Transverse colon (tissue), 4 donors: ENCODE measurements at regions not wholly inside any gene's neighbourhood (a gene's known extent, or its start where the extent isn't known, plus 50 kb on each side); places are given as distances from the start of the nearest gene placed in this dataset.

Experiments used
- DNase-seq: peaks from one replicate; pipeline ENCODE4 v3.0.0-alpha.2; 2019
- H3K27ac ChIP-seq, 4 donors: fragments of 200-600 bp; sonication (generic); 2 replicates each; pipeline ENCODE4 v1.5.1; 2016 to 2018; ENCODE audit warnings: inconsistent platforms in 4 of 4
- H3K27me3 ChIP-seq: fragments of 200-600 bp; sonication (generic); 2 replicates; pipeline ENCODE4 v1.5.1; 2017; ENCODE audit warnings: inconsistent platforms
- H3K36me3 ChIP-seq, 4 donors: fragments of 200-600 bp; sonication (generic); 2 replicates each; pipeline ENCODE4 v1.5.1; 2017 to 2019; ENCODE audit warnings: inconsistent platforms in 4 of 4
- H3K4me1 ChIP-seq, 4 donors: fragments of 200-600 bp; sonication (generic); 2 replicates each; pipeline ENCODE4 v1.5.1; 2017 to 2020; ENCODE audit warnings: inconsistent platforms in 4 of 4
- H3K4me3 ChIP-seq, 4 donors: fragments of 200-600 bp; sonication (generic); 1 replicate in 1 of 4; 2 replicates in 3 of 4; pipeline versions ENCODE4 v1.5.1 to v1.6.1; 2017 to 2019; ENCODE audit warnings: inconsistent platforms in 4 of 4
- H3K9me3 ChIP-seq, 2 donors: fragments of 200-600 bp; sonication (generic); 2 replicates each; pipeline ENCODE4 v1.5.1; 2017 to 2019; ENCODE audit warnings: inconsistent platforms in 2 of 2
- EP300 ChIP-seq: sonication (generic); formaldehyde crosslinking; IDR thresholded peaks from one replicate; pipeline ENCODE4 v1.6.1; 2017; ENCODE audit warnings: antibody characterized with exemption, low read depth
- POLR2A ChIP-seq: fragments of 450-650 bp; IDR thresholded peaks from one replicate; pipeline ENCODE4 v1.6.1; 2016; ENCODE audit warnings: antibody characterized with exemption, mild to moderate bottlenecking, moderate library complexity
- POLR2AphosphoS5 ChIP-seq, 3 donors: sonication (generic); formaldehyde crosslinking; IDR thresholded peaks; one replicate each; pipeline ENCODE4 v1.6.1; 2016; ENCODE audit warnings: antibody characterized with exemption in 3 of 3
- WGBS, 2 donors: methylation state at CpG; one replicate each; pipeline ENCODE4 v1.1.5; 2018; ENCODE audit warnings: low coverage in 1 of 2; 5-methylcytosine and 5-hydroxymethylcytosine counted together
- in situ Hi-C, 4 donors: fragments of 200-750 bp; cut with MboI; loops; one replicate each; pipeline versions ENCODE4 v1.15.0 to v1.15.1; 2017; ENCODE audit warnings: low sequenced_read_pairs in 3 of 4, low pct_ligation_motif_present in 1 of 4, low pct_unique_long_range_greater_than_20kb in 1 of 4
- intact Hi-C: fragments of 100-400 bp; cut with DNase I; formaldehyde crosslinking; loops from one replicate; pipeline ENCODE4 v1.15.1; 2023; ENCODE audit warnings: low total_unique reads
- TF ChIP-seq, protein P1 (sequence below), 5 experiments: fragments of 200-600 bp in 3 of 5; fragments of 450-650 bp in 2 of 5; sonication (generic) in 3 of 5; IDR thresholded peaks; 1 replicate in 2 of 5; 2 replicates in 3 of 5; pipeline ENCODE4 v1.5.1; 2016 to 2017; ENCODE audit warnings: antibody characterized with exemption in 5 of 5, inconsistent platforms in 3 of 5, mild to moderate bottlenecking in 2 of 5, moderate library complexity in 1 of 5

DNA sequence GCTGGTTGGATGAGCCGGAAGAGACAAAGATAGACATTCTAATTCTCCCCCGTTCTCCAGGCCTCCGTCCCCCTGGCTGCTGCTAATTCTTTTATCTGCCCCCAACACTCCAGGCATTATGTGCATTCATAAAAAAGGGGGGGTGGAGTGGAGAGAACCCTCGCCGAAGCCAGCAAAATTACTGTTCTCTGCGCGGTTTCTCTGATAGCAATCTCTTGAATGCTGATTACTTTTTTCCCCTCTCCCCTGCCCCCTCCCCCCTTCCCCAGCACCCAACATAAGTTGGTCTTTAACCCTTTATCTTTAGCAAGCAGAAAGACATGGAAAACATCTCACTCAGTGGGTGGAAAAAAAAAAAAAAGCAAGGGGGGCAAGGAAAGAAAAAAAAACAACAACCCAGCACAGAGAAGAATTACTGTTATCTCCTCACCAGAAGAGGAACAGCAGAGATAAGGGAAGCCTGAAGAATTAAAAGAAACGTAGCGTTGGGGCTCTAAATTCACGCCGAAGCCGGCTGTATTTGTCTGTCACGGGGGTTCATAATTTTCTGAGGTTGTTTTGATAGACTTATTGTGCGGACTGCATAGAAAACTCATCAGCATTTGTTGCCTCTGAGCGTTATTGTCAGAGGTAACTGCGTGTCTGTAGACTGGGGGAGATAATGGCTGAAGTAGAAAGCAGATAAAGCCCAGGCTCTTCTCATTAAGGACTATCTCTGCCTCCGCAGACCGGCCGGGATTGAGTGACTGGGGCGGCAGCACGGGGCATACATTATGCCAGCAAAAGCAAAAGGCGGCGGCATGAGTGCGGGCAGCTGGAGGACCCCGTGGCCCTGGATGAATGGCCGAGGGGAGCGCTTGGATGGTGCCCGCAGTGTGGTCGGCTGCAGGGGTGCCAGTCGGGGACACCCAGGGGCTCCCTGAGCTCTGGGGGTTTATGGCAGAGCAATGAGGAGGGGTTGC, 126.9 kb downstream of the MRM1 start:
- H3K36me3 ChIP-seq: no peaks in the 10 kb centered on the region
- H3K27ac ChIP-seq: no peak overlapping the region
- TF ChIP-seq EP300: no peak
- TF ChIP-seq, protein P1, sequence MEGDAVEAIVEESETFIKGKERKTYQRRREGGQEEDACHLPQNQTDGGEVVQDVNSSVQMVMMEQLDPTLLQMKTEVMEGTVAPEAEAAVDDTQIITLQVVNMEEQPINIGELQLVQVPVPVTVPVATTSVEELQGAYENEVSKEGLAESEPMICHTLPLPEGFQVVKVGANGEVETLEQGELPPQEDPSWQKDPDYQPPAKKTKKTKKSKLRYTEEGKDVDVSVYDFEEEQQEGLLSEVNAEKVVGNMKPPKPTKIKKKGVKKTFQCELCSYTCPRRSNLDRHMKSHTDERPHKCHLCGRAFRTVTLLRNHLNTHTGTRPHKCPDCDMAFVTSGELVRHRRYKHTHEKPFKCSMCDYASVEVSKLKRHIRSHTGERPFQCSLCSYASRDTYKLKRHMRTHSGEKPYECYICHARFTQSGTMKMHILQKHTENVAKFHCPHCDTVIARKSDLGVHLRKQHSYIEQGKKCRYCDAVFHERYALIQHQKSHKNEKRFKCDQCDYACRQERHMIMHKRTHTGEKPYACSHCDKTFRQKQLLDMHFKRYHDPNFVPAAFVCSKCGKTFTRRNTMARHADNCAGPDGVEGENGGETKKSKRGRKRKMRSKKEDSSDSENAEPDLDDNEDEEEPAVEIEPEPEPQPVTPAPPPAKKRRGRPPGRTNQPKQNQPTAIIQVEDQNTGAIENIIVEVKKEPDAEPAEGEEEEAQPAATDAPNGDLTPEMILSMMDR (IDR thresholded peaks at IDR 0.05): no peak
- no peak for TF ChIP-seq POLR2A
- no peak for TF ChIP-seq POLR2AphosphoS5 (IDR thresholded peaks at IDR 0.05)
- in situ Hi-C loops (no loop called here), intact Hi-C loops (no loop called here)
- H3K27me3 ChIP-seq: peaks cover 34% of the 10 kb centered on the region
- H3K9me3 ChIP-seq: no peaks in the 10 kb centered on the region
- WGBS, 2 donors: 37 to 54% methylated on average over 9 to 30 of the region's 30 CpGs
- no peak overlapping the region for H3K4me3 ChIP-seq
- no peaks in the 10 kb centered on the region for H3K4me1 ChIP-seq
- no peak for DNase-seq

DNA sequence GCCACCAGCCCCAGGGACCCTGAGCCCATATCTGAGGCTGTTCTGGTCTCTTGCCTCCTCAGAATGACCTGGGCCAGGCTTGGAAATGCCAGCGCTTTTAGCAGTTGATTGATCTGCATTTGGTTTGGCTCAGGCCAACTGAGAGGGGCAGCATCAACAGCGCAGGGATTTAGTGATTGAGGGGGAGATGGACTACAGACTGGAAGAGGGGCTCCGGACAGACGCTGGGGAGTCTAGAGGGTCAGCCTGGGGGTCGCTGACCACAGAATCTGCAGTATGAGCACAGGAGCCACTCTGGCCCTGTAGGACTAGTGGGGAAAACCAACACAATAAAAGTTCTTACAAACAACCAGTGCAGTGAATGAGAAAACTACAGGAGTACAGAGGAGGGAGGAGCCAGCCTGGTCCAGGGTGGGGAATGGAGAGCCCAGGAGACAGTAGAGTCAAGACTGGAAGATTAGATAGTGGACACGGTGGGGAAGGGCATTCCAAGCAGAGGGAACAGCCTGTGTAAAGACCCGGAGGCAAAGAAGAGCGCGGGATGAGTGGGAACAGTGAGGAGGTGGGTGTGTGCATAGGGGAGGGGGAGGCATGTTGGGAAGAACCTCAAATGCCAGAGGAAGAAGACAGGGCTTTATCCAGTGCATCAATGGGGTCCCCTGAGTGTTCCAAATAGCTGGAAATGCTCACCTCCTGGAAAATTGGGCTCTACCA, 128.9 kb downstream of the MRM1 start:
- intact Hi-C loops (no loop called here), in situ Hi-C loops (no loop called here)
- H3K4me1 ChIP-seq: no peaks in the 10 kb centered on the region
- H3K36me3 ChIP-seq: no peaks in the 10 kb centered on the region
- TF ChIP-seq POLR2A (no peak), POLR2AphosphoS5 (IDR thresholded peaks at IDR 0.05) (no peak), EP300 (no peak)
- TF ChIP-seq, protein P1 (IDR thresholded peaks at IDR 0.05): no peak
- no peak overlapping the region for H3K4me3 ChIP-seq
- 73 to 75% methylated on average over 4 to 9 of the region's 9 CpGs for WGBS, 2 donors
- H3K9me3 ChIP-seq: no peaks in the 10 kb centered on the region
- no peak overlapping the region for H3K27ac ChIP-seq
- DNase-seq: no peak
- peaks cover 34% of the 10 kb centered on the region for H3K27me3 ChIP-seq

DNA sequence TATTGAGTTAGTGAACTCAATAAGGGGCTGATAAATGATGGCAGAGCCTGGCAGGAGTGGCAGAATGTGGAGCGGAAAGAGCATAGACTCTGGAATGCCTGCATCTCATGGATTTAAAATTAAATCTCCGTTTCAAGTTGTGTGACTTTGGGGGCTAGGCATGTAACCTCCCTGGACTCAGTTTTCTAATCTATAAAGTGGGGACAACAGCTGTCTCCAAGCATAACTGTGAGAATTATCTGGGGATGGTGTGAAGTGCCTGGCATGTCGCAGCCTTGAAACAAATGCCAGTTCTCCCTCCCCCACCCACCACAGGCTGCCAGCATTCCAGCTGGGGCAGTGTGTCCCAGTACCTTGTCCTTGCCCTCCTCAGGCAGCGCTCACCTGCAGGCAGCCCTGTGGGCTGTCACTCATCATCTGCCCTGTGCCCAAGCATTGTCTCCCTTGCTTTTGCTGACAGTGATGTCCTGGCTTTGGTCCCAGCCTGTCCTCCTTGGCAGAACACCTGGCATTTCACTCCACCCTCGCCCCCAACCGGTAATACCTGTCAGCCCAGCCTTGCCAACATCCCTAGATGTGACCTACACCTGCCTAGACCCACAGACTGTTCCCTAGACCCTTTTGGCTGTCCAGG, 129.6 kb downstream of the MRM1 start:
- intact Hi-C loops (no loop called here), in situ Hi-C loops (no loop called here)
- H3K4me1 ChIP-seq: no peaks in the 10 kb centered on the region
- no peaks in the 10 kb centered on the region for H3K9me3 ChIP-seq
- no peak overlapping the region for H3K27ac ChIP-seq
- TF ChIP-seq POLR2AphosphoS5 (IDR thresholded peaks at IDR 0.05) (no peak), POLR2A (no peak), EP300 (no peak)
- TF ChIP-seq, protein P1 (IDR thresholded peaks at IDR 0.05): no peak
- 58% methylated on average over 6 of the region's 6 CpGs; no CpG with 5 or more reads in 1 of the 2 donors for WGBS, 2 donors
- H3K36me3 ChIP-seq: no peaks in the 10 kb centered on the region
- peak; percentile 45 for DNase-seq
- H3K4me3 ChIP-seq: no peak overlapping the region
- peaks cover 34% of the 10 kb centered on the region for H3K27me3 ChIP-seq

DNA sequence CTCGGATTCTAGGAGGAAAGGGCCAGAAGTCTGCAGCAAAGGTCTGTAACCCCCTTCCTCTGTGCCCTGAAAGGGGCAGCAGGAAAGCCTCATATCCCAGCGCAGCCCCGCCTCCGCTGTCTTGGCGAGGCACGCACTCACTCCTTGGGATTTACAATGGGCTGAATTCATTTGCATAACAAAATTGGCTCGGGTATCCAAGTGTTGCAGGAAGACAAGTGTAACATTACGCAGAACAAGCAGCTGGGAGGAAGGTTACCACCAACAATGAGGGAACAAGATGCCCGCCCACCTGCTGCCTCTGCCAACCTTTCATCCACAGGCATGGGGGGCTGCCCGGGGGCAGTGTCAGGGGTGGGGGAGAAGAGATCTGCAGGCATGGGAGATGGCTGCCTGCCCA, 130.4 kb downstream of the MRM1 start:
- Histone ChIP-seq H3K27me3 (peaks cover 34% of the 10 kb centered on the region), H3K27ac (no peak overlapping the region), H3K36me3 (no peaks in the 10 kb centered on the region), H3K9me3 (no peaks in the 10 kb centered on the region), H3K4me3 (no peak overlapping the region), H3K4me1 (no peaks in the 10 kb centered on the region)
- WGBS, 2 donors: 32% methylated on average over 10 of the region's 10 CpGs; no CpG with 5 or more reads in 1 of the 2 donors
- DNase-seq: no peak
- intact Hi-C loops: no loop called here
- no peak for TF ChIP-seq POLR2A
- TF ChIP-seq EP300: no peak
- TF ChIP-seq, protein P1 (IDR thresholded peaks at IDR 0.05): no peak
- no peak for TF ChIP-seq POLR2AphosphoS5 (IDR thresholded peaks at IDR 0.05)
- in situ Hi-C loops: no loop called here
